Activated CD4-positive, alpha-beta T cell treated with anti-CD3 and anti-CD28 coated beads for 48 hours (primary cell): ENCODE measurements at regions not wholly inside any gene's neighbourhood (a gene's known extent, or its start where the extent isn't known, plus 50 kb on each side); places are given as distances from the start of the nearest gene placed in this dataset.

Experiments
- DNase-seq: peaks from one replicate; pipeline ENCODE4 v3.0.0-alpha.2; 2020

GRCh38 chr6:137933696-137934095, 66.6 kb downstream of the TNFAIP3 start:
- DNase-seq = no peak

GRCh38 chr6:137936798-137937197, 69.7 kb downstream of the TNFAIP3 start:
- DNase-seq = no peak

- DNase-seq = no peak
Observed at GRCh38 chr6:137937834-137938233, 70.8 kb downstream of the TNFAIP3 start.

GRCh38 chr6:137938770-137939379, 71.8 kb downstream of the TNFAIP3 start:
- DNase-seq = no peak

GRCh38 chr6:137941995-137942394, 74.9 kb downstream of the TNFAIP3 start:
- DNase-seq = no peak

GRCh38 chr6:137942736-137943135, 75.7 kb downstream of the TNFAIP3 start:
- DNase-seq = no peak

- DNase-seq = peak; percentile 13
Observed at GRCh38 chr6:137944381-137944780, 77.3 kb downstream of the TNFAIP3 start.

- DNase-seq = no peak
Observed at GRCh38 chr6:137944793-137945498, 77.9 kb downstream of the TNFAIP3 start.

- DNase-seq = no peak
Observed at GRCh38 chr6:137949686-137950390, 82.8 kb downstream of the TNFAIP3 start.

GRCh38 chr6:137950581-137950980, 83.5 kb downstream of the TNFAIP3 start:
- DNase-seq = no peak

GRCh38 chr6:137951064-137951597, 84.1 kb downstream of the TNFAIP3 start:
- DNase-seq = no peak

- no peak for DNase-seq
Observed at GRCh38 chr6:137952247-137952646, 85.2 kb downstream of the TNFAIP3 start.

- DNase-seq = no peak
Observed at GRCh38 chr6:137953761-137954160, 86.7 kb downstream of the TNFAIP3 start.

- no peak for DNase-seq
Observed at GRCh38 chr6:137954253-137954652, 87.2 kb downstream of the TNFAIP3 start.

- DNase-seq = no peak
Observed at GRCh38 chr6:137956098-137956488, 89.0 kb downstream of the TNFAIP3 start.

- no peak for DNase-seq
Observed at GRCh38 chr6:137957471-137957870, 90.4 kb downstream of the TNFAIP3 start.

- DNase-seq = no peak
Observed at GRCh38 chr6:137958811-137959565, 91.9 kb downstream of the TNFAIP3 start.

- DNase-seq = no peak
Observed at GRCh38 chr6:137962725-137963124, 95.7 kb downstream of the TNFAIP3 start.

- no peak for DNase-seq
Observed at GRCh38 chr6:137964876-137965275, 97.8 kb downstream of the TNFAIP3 start.

GRCh38 chr6:137967689-137968454, 100.8 kb downstream of the TNFAIP3 start:
- no peak for DNase-seq

- DNase-seq = no peak
Observed at GRCh38 chr6:137968455-137968804, 101.4 kb downstream of the TNFAIP3 start.

- no peak for DNase-seq
Observed at GRCh38 chr6:137968901-137969300, 101.8 kb downstream of the TNFAIP3 start.
